Smooth muscle cell (in vitro differentiated cells): ENCODE measurements at regions not wholly inside any gene's neighbourhood (a gene's known extent, or its start where the extent isn't known, plus 50 kb on each side); places are given as distances from the start of the nearest gene placed in this dataset.
A peak's percentile ranks its signal among the peaks of the same experiment; 100 is the strongest.

ENCODE experiments used
- DNase-seq: peaks from one replicate; lab custom pipeline; 2025; ENCODE audit not compliant: unreplicated experiment; lab: John Stamatoyannopoulos, UW
- H2AFZ ChIP-seq: fragments of 200-600 bp; sonication (generic); 2 replicates; pipeline ENCODE4 v1.6.0; 2016; ENCODE audit warnings: antibody characterized with exemption, low read depth, mild to moderate bottlenecking
- H3F3A ChIP-seq: fragments of 200-600 bp; sonication (generic); 2 replicates; pipeline ENCODE4 v1.6.0; 2017; ENCODE audit warnings: antibody characterized with exemption, low read depth
- H3K27ac ChIP-seq: fragments of 200-600 bp; sonication (generic); 2 replicates; pipeline ENCODE4 v1.5.1; 2016; ENCODE audit warnings: low read depth, mild to moderate bottlenecking
- H3K27me3 ChIP-seq: fragments of 200-600 bp; sonication (generic); 2 replicates; pipeline ENCODE4 v1.6.1; 2016; ENCODE audit warnings: low read depth, mild to moderate bottlenecking
- H3K36me3 ChIP-seq: fragments of 200-600 bp; sonication (generic); 2 replicates; pipeline ENCODE4 v1.5.1; 2016; ENCODE audit warnings: low read depth
- H3K4me1 ChIP-seq: fragments of 200-600 bp; sonication (generic); 2 replicates; pipeline ENCODE4 v1.5.1; 2016; ENCODE audit warnings: low read depth
- H3K4me2 ChIP-seq: fragments of 200-600 bp; sonication (generic); 2 replicates; pipeline ENCODE4 v1.6.0; 2016; ENCODE audit warnings: mild to moderate bottlenecking
- H3K4me3 ChIP-seq: fragments of 200-600 bp; sonication (generic); 2 replicates; pipeline ENCODE4 v1.5.1; 2016; ENCODE audit warnings: mild to moderate bottlenecking
- H3K79me2 ChIP-seq: fragments of 200-600 bp; sonication (generic); 2 replicates; pipeline ENCODE4 v1.6.0; 2016; ENCODE audit warnings: low read depth, mild to moderate bottlenecking
- H3K9ac ChIP-seq: fragments of 200-600 bp; sonication (generic); 2 replicates; pipeline ENCODE4 v1.6.0; 2016; ENCODE audit warnings: low read depth
- H3K9me3 ChIP-seq: fragments of 200-600 bp; sonication (generic); replicated peaks from 2 replicates; pipeline ENCODE4 v1.5.1; 2016; ENCODE audit warnings: low read depth
- H4K20me1 ChIP-seq: fragments of 200-600 bp; sonication (generic); 2 replicates; pipeline ENCODE4 v1.6.0; 2016; ENCODE audit warnings: low read depth
- CTCF ChIP-seq: fragments of 200-600 bp; sonication (generic); IDR thresholded peaks from 2 replicates; pipeline ENCODE4 v1.5.1; 2017; ENCODE audit warnings: borderline replicate concordance, mild to moderate bottlenecking, antibody characterized with exemption; ENCODE audit not compliant: insufficient read depth, poor library complexity, severe bottlenecking
- WGBS: methylation state at CpG from one replicate; pipeline ENCODE4 v1.1.7; 2016; ENCODE audit warnings: low lambda C conversion rate; 5-methylcytosine and 5-hydroxymethylcytosine counted together

- Histone ChIP-seq H3K27me3 (no peaks in the 10 kb centered on the region), H3K9me3 (no peaks in the 10 kb centered on the region), H3K4me1 (no peaks in the 10 kb centered on the region), H4K20me1 (no peaks in the 10 kb centered on the region), H3K27ac (no peak overlapping the region), H3K79me2 (no peaks in the 10 kb centered on the region), H3K4me3 (no peak overlapping the region), H3K9ac (no peak overlapping the region), H3F3A (no peaks in the 10 kb centered on the region), H3K36me3 (no peaks in the 10 kb centered on the region), H2AFZ (no peak overlapping the region), H3K4me2 (no peak overlapping the region)
- TF ChIP-seq CTCF: no peak
- no peak for DNase-seq
These were observed 707.5 kb downstream of the ZWINT start for GRCh38 chr10:55653531-55653930.

- TF ChIP-seq CTCF: no peak
- no peaks in the 10 kb centered on the region for H4K20me1 ChIP-seq
- no peak overlapping the region for H3K9ac ChIP-seq
- no peak for DNase-seq
- no peaks in the 10 kb centered on the region for H3K36me3 ChIP-seq
- H3K4me3 ChIP-seq: no peak overlapping the region
- no peaks in the 10 kb centered on the region for H3K27me3 ChIP-seq
- H3K9me3 ChIP-seq: no peaks in the 10 kb centered on the region
- H3K4me2 ChIP-seq: no peak overlapping the region
- H3K27ac ChIP-seq: no peak overlapping the region
- H3K79me2 ChIP-seq: no peaks in the 10 kb centered on the region
- no peak overlapping the region for H2AFZ ChIP-seq
- no peaks in the 10 kb centered on the region for H3K4me1 ChIP-seq
- no peaks in the 10 kb centered on the region for H3F3A ChIP-seq
- 63% methylated on average over 1 of the region's 1 CpG for WGBS
These were observed 719.5 kb downstream of the ZWINT start for GRCh38 chr10:55641601-55642000.

GRCh38 chr10:55631071-55631654 lies 729.9 kb downstream of the ZWINT start:
- DNase-seq: no peak
- no peaks in the 10 kb centered on the region for H3K79me2 ChIP-seq
- TF ChIP-seq CTCF: peak; percentile 77
- peaks cover 8% of the 10 kb centered on the region for H3K4me1 ChIP-seq
- peak overlapping the region; percentile 86 for H2AFZ ChIP-seq
- no peaks in the 10 kb centered on the region for H4K20me1 ChIP-seq
- H3F3A ChIP-seq: no peaks in the 10 kb centered on the region
- no peak overlapping the region for H3K27ac ChIP-seq
- 1% methylated on average over 49 of the region's 49 CpGs for WGBS
- H3K9ac ChIP-seq: no peak overlapping the region
- no peaks in the 10 kb centered on the region for H3K9me3 ChIP-seq
- peak overlapping the region; percentile 61 for H3K4me3 ChIP-seq
- H3K36me3 ChIP-seq: no peaks in the 10 kb centered on the region
- peaks cover 30% of the 10 kb centered on the region for H3K27me3 ChIP-seq
- H3K4me2 ChIP-seq: peak overlapping the region; percentile 96

GRCh38 chr10:55630491-55631056 lies 730.5 kb downstream of the ZWINT start:
- peaks cover 30% of the 10 kb centered on the region for H3K27me3 ChIP-seq
- no peaks in the 10 kb centered on the region for H3K36me3 ChIP-seq
- peak overlapping the region; percentile 61 for H3K4me3 ChIP-seq
- H3K79me2 ChIP-seq: no peaks in the 10 kb centered on the region
- peak overlapping the region; percentile 96 for H3K4me2 ChIP-seq
- H4K20me1 ChIP-seq: no peaks in the 10 kb centered on the region
- H2AFZ ChIP-seq: peak overlapping the region; percentile 86
- no peak overlapping the region for H3K27ac ChIP-seq
- no peaks in the 10 kb centered on the region for H3F3A ChIP-seq
- WGBS: 1% methylated on average over 35 of the region's 35 CpGs
- no peak for TF ChIP-seq CTCF
- no peaks in the 10 kb centered on the region for H3K9me3 ChIP-seq
- peaks cover 8% of the 10 kb centered on the region for H3K4me1 ChIP-seq
- H3K9ac ChIP-seq: no peak overlapping the region
- DNase-seq: no peak
